ENCODE measurements at regions not wholly inside any gene's neighbourhood (a gene's known extent, or its start where the extent isn't known, plus 50 kb on each side); places are given as distances from the start of the nearest gene placed in this dataset.

DNA sequence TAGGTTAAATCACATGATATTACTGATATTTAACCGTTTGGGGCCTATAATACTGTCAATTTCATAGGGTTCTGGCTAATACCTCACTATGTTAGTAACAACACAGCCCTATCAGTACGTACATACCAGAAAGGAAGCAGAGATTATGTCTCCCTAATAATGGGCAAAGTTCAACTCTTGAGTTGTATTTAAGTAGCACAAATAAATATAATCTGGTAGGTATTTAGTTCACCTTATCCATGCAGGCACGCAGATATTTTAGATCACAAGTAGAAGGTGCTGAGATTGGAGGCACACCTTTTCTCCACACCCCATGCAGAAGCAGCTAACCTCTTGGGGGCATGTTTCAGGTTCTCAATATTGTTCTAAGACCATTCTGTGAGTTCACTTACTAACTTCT is 118.9 kb downstream of the IRS1 start:
- H3K9me3 ChIP-seq, result no peaks in the 10 kb centered on the region
- H3K27me3 ChIP-seq, result no peaks in the 10 kb centered on the region
- intact Hi-C loops (cut with DNase I), result no loop called here
- no peak for ATAC-seq
- H3K27ac ChIP-seq, result no peak overlapping the region
- H3K4me3 ChIP-seq, result no peak overlapping the region
- no peak for DNase-seq
- no peak for TF ChIP-seq POLR2A (IDR thresholded peaks at IDR 0.05)
- TF ChIP-seq, protein P1, sequence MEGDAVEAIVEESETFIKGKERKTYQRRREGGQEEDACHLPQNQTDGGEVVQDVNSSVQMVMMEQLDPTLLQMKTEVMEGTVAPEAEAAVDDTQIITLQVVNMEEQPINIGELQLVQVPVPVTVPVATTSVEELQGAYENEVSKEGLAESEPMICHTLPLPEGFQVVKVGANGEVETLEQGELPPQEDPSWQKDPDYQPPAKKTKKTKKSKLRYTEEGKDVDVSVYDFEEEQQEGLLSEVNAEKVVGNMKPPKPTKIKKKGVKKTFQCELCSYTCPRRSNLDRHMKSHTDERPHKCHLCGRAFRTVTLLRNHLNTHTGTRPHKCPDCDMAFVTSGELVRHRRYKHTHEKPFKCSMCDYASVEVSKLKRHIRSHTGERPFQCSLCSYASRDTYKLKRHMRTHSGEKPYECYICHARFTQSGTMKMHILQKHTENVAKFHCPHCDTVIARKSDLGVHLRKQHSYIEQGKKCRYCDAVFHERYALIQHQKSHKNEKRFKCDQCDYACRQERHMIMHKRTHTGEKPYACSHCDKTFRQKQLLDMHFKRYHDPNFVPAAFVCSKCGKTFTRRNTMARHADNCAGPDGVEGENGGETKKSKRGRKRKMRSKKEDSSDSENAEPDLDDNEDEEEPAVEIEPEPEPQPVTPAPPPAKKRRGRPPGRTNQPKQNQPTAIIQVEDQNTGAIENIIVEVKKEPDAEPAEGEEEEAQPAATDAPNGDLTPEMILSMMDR (IDR thresholded peaks at IDR 0.05), result no peak
- H3K4me1 ChIP-seq, result peaks cover 0 to 13% (median 3%) of the 10 kb centered on the region in 12 donors
- WGBS, 4 donors, result 72 to 83% (median 79%) methylated on average over 3 of the region's 3 CpGs
- H3K36me3 ChIP-seq, result no peaks in the 10 kb centered on the region

DNA sequence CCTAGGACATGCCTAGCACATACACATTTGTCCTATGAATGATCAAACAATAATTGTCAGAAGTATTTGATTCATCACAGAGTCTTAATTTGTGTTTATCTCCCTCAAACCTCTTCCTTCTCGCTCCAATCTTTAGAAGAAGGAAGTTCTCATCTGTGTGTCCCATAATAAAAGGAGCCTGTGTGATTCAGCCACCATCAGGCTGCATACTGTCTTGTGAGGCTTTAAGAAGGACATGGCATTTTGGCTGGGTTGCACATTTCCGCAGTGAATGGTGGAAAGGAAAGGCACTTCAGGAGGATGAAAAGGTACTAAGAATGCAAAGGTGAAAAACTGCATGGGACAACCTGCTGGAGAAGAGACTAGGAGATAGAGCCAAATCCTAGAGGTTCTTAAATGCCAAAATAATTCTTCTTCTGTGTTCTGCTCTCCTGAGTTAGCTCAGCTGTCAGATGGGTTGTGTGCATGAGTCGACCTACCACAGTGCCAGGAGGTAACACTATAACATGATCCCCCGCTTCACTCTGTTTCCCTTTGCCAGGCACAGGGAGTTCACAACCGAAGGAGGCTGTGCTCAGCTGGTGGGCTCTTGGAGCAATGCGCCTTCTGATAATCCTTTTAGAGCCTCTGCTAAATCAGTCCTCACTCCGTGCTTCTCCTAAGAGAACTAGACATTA is 120.1 kb downstream of the IRS1 start:
- DNase-seq (no peak), ATAC-seq (no peak)
- Histone ChIP-seq H3K27ac (no peak overlapping the region), H3K4me1 (peaks cover 0 to 10% (median 4%) of the 10 kb centered on the region in 12 donors), H3K9me3 (no peaks in the 10 kb centered on the region), H3K36me3 (no peaks in the 10 kb centered on the region), H3K4me3 (no peak overlapping the region), H3K27me3 (no peaks in the 10 kb centered on the region)
- intact Hi-C loops (cut with DNase I), result loop anchor here in 1 of 10 donors (10.0 kb wide), 1 partner anchor 115 kb away; the partner anchor contains the start of gene IRS1
- TF ChIP-seq, protein P1 (IDR thresholded peaks at IDR 0.05), result no peak
- TF ChIP-seq POLR2A (IDR thresholded peaks at IDR 0.05), result no peak
- WGBS, 4 donors, result 86 to 93% (median 92%) methylated on average over 7 of the region's 7 CpGs

DNA sequence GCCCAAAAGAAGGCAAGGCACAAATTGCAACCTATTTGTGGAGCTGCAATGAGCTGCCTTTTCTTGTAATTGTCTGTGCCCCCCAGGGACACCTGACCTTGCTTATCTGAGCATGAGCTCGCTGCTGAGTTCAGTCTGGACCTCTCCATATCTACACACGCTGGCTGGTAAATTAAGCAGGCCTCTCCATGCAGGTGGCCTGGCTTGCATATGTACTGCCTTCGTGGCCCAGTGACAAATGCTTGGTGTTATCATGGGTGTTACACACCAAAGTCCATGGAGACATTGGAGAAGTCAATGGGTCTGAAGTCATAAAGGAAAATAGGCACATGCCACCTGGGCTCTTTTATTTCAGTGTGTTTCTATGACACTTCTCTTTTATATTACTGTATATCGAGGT is 121.2 kb downstream of the IRS1 start:
- intact Hi-C loops (cut with DNase I), result loop anchor here in 1 of 10 donors (10.0 kb wide), 1 partner anchor 116 kb away; the partner anchor contains the start of gene IRS1
- no peak overlapping the region for H3K4me3 ChIP-seq
- peak overlapping the region in 2 of 12 donors; percentile 40 to 43 for H3K27ac ChIP-seq
- no peak for TF ChIP-seq POLR2A (IDR thresholded peaks at IDR 0.05)
- TF ChIP-seq, protein P1 (IDR thresholded peaks at IDR 0.05), result no peak
- H3K36me3 ChIP-seq, result no peaks in the 10 kb centered on the region
- H3K4me1 ChIP-seq, result peaks cover 0 to 16% (median 8%) of the 10 kb centered on the region in 12 donors
- WGBS, 4 donors, result 53 to 59% (median 59%) methylated on average over 4 of the region's 4 CpGs
- no peaks in the 10 kb centered on the region for H3K27me3 ChIP-seq
- DNase-seq (peak in 2 of 5 donors; percentile 37 to 39), ATAC-seq (peak in 3 of 4 donors; percentile 26 to 73 (median 66))
- no peaks in the 10 kb centered on the region for H3K9me3 ChIP-seq

DNA sequence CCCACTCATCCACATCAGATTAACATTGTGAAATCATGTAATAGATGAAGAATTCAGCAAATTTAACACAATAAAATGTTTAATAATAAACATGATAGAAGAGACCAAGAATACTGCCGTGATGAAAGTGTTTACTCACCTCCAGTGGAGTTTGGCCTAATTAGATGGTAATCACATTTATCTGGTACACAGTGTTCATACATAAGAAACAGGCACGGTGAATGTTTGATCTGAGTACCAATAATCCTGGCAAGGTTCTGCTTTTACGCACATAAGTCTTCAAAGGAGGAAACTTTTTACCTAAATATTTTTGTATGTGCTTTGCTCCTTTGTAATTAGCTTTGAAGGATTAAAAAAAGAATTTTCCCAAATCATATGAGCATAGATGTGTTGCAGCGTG is 122.5 kb downstream of the IRS1 start:
- TF ChIP-seq, protein P1 (IDR thresholded peaks at IDR 0.05), result no peak
- no peak for TF ChIP-seq POLR2A (IDR thresholded peaks at IDR 0.05)
- Histone ChIP-seq H3K27ac (no peak overlapping the region), H3K4me1 (peaks cover 0 to 23% (median 10%) of the 10 kb centered on the region in 12 donors), H3K27me3 (no peaks in the 10 kb centered on the region), H3K9me3 (no peaks in the 10 kb centered on the region), H3K4me3 (no peak overlapping the region), H3K36me3 (no peaks in the 10 kb centered on the region)
- WGBS, 4 donors, result 69 to 93% (median 77%) methylated on average over 4 of the region's 4 CpGs
- no peak for ATAC-seq
- no peak for DNase-seq
- intact Hi-C loops (cut with DNase I), result loop anchor here in 1 of 10 donors (10.0 kb wide), 1 partner anchor 118 kb away; the partner anchor contains the start of gene IRS1

Data from heart left ventricle (tissue), 16 donors.